Activated naive CD4-positive, alpha-beta T cell treated with anti-CD3 and anti-CD28 coated beads for 36 hours (primary cell): ENCODE measurements at regions not wholly inside any gene's neighbourhood (a gene's known extent, or its start where the extent isn't known, plus 50 kb on each side); places are given as distances from the start of the nearest gene placed in this dataset.

Experiments used
- CTCF ChIA-PET: fragments of 350-600 bp; sonication (Branson Sonifier 250); formaldehyde crosslinking; loops from one replicate; lab custom pipeline; 2021; ENCODE audit warnings: antibody characterized with exemption; lab: Charles Lee
- DNase-seq: peaks from one replicate; pipeline ENCODE4 v3.0.0-alpha.2; 2020
- H3K27ac Mint-ChIP-seq: one replicate; pipeline ENCODE4 v1.8.0; 2021; ENCODE audit warnings: mild to moderate bottlenecking, mixed read lengths
- H3K27me3 Mint-ChIP-seq: one replicate; pipeline ENCODE4 v1.8.0; 2021; ENCODE audit warnings: low read depth, mixed read lengths
- H3K36me3 Mint-ChIP-seq: one replicate; pipeline ENCODE4 v1.8.0; 2021; ENCODE audit warnings: low read depth, mixed read lengths
- H3K4me1 Mint-ChIP-seq: one replicate; pipeline ENCODE4 v1.8.0; 2021; ENCODE audit warnings: low read depth, mixed read lengths
- H3K4me3 Mint-ChIP-seq: one replicate; pipeline ENCODE4 v1.8.0; 2021; ENCODE audit warnings: mild to moderate bottlenecking, moderate library complexity, mixed read lengths
- H3K9me3 Mint-ChIP-seq: one replicate; pipeline ENCODE4 v1.8.0; 2021; ENCODE audit warnings: mixed read lengths
- intact Hi-C: fragments of 100-400 bp; cut with micrococcal nuclease; formaldehyde crosslinking; loops from one replicate; pipeline ENCODE4 v1.15.1; 2023

DNA sequence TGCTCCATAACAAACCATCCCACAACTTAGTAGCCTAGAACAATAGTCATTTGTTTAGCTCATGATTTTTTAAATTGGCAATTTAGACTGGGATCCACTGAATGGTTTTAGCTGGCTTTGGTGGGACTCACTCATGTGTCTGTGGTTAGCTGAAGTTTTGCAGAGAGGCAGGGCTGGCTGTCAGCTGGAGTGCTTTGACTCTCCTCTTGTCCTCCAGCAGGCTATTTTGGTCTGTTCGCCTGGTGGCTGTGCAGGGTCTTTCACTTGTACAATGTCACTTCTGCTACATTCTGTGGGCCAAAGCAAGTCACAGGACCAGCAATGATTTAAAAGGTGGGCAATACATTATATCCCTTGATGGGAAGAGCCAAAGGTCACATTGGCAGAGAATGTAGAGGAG is 1146.5 kb downstream of the ROBO2 start:
- DNase-seq: no peak
- H3K36me3 Mint-ChIP-seq: no peaks in the 10 kb centered on the region
- no peaks in the 10 kb centered on the region for H3K4me1 Mint-ChIP-seq
- peaks cover 10% of the 10 kb centered on the region for H3K9me3 Mint-ChIP-seq
- H3K4me3 Mint-ChIP-seq: no peak overlapping the region
- intact Hi-C loops: no loop called here
- CTCF ChIA-PET: no interaction called here
- no peaks in the 10 kb centered on the region for H3K27me3 Mint-ChIP-seq
- no peak overlapping the region for H3K27ac Mint-ChIP-seq

DNA sequence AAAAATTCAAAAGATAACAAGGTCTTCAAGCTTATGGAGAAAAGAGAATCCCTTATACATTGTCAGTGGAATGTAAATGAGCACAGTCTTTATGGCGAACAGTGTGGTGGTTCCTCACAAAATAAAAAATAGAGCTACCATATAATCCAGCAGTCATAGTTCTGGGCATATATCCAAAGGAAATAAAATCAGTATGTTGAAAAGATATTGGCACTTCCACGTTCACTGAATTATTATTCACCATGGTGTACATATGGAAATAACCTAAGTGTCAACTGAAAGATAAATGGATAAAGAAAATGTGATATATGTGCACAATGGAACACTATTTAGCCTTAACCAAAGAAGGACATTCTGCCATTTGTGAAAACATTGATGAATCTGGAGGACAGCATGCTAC is 1161.2 kb downstream of the ROBO2 start:
- Mint-ChIP-seq H3K4me1 (no peaks in the 10 kb centered on the region), H3K27ac (no peak overlapping the region), H3K4me3 (no peak overlapping the region), H3K9me3 (peaks cover 2% of the 10 kb centered on the region), H3K36me3 (no peaks in the 10 kb centered on the region), H3K27me3 (no peaks in the 10 kb centered on the region)
- no peak for DNase-seq
- CTCF ChIA-PET: no interaction called here
- intact Hi-C loops: no loop called here

DNA sequence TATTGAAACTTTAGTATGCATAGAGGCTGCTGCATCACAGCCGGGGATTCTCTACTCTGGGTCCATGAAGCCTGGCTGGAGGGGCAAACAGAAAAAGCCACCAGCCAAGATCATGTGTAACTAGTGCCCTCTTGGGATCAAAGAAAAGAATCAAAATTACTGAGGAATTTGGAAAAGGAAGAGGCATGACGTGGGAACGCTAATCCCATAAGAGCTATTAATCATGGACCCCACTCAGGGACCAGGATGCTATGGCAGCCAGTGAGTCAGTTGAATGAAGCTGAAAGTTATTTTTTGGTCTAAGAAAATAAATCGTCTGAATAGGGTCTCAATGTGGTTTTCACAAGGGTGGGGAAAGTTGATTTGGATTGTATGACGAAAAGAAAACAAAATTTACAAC is 1165.1 kb downstream of the ROBO2 start:
- Mint-ChIP-seq H3K27ac (no peak overlapping the region), H3K36me3 (no peaks in the 10 kb centered on the region), H3K27me3 (no peaks in the 10 kb centered on the region), H3K4me1 (no peaks in the 10 kb centered on the region), H3K4me3 (no peak overlapping the region), H3K9me3 (peaks cover 6% of the 10 kb centered on the region)
- intact Hi-C loops: no loop called here
- DNase-seq: no peak
- CTCF ChIA-PET: no interaction called here

DNA sequence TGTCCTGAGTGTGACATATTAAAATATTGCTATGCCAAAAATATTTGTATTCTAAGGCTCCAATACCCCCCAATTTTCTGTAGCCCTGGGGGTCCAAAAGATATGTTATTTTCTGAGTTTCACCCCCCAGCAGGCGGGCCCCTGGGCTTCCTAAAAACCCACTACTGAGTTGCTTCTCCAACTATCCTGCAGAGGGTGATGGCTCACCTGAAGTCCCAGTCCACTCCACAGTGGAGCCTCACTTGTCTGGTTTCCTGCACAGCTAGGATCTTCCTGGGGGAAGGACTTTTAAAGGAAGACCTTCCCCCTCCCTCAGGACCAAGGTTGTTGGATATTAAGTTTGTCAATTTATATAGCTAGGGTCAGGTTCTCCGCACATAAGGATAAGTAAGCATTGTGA is 1181.4 kb downstream of the ROBO2 start:
- CTCF ChIA-PET: no interaction called here
- Mint-ChIP-seq H3K4me1 (no peaks in the 10 kb centered on the region), H3K9me3 (peaks cover 16% of the 10 kb centered on the region), H3K4me3 (no peak overlapping the region), H3K27ac (no peak overlapping the region), H3K36me3 (no peaks in the 10 kb centered on the region), H3K27me3 (no peaks in the 10 kb centered on the region)
- DNase-seq: no peak
- intact Hi-C loops: no loop called here

DNA sequence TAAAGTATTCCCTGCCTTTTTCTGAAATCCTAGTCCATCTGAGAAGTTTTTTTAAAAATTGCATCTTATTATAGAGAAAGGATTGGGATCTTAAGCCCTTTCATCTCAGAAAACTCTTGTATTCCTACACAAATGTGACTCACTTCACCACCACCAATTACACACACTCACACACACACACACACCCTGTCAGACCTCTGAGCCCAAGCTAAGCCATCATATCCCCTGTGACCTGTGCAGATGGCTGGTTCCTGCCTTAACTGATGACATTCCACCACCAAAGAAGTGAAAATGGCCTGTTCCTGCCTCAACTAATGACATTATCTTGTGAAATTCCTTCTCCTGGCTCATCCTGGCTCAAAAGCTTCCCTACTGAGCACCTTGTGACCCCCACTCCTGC is 1181.9 kb downstream of the ROBO2 start:
- H3K27me3 Mint-ChIP-seq: no peaks in the 10 kb centered on the region
- intact Hi-C loops: no loop called here
- H3K4me3 Mint-ChIP-seq: no peak overlapping the region
- peaks cover 16% of the 10 kb centered on the region for H3K9me3 Mint-ChIP-seq
- H3K36me3 Mint-ChIP-seq: no peaks in the 10 kb centered on the region
- H3K27ac Mint-ChIP-seq: no peak overlapping the region
- DNase-seq: no peak
- no peaks in the 10 kb centered on the region for H3K4me1 Mint-ChIP-seq
- CTCF ChIA-PET: no interaction called here

DNA sequence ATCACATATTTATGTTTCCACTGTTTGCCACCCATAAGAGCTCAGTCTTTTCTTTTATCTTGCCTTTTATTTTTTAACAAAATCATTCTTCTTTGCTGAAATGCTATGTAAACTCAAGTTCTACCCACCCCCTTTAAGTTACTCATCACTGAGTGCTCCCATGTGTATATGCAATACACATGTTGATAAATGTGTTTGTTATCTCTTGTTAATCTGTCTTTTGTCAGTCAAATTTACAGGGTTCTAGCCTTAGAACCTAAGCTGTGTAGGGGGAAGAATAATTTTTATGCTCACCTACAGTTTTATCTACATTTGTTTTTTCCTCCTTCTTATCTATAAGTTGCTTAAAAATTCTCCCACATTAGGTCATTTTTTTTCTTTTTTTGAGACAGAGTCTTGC is 1195.9 kb downstream of the ROBO2 start:
- CTCF ChIA-PET: no interaction called here
- intact Hi-C loops: no loop called here
- DNase-seq: no peak
- H3K27ac Mint-ChIP-seq: no peak overlapping the region
- H3K27me3 Mint-ChIP-seq: no peaks in the 10 kb centered on the region
- peaks cover 19% of the 10 kb centered on the region for H3K9me3 Mint-ChIP-seq
- H3K4me1 Mint-ChIP-seq: no peaks in the 10 kb centered on the region
- H3K36me3 Mint-ChIP-seq: no peaks in the 10 kb centered on the region
- no peak overlapping the region for H3K4me3 Mint-ChIP-seq

DNA sequence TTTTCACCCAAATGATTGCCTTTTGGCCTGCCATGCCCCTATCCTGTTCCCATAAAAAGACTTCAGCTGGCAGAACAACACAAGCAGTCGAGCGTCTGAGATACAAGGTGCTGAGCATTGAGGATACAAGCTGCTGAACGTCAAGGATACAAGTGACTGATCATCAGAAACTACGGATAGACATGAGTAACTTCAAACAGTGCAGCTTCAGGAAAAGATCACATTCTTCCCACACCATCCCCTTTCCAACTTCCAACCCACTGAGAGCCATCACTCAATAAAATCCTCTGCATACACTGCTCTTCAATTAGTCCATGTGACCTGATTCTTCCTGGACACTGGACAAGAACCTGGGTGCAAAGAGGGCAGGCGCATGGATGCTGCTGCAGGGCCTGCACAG is 1198.9 kb downstream of the ROBO2 start:
- no peak for DNase-seq
- Mint-ChIP-seq H3K36me3 (no peaks in the 10 kb centered on the region), H3K27ac (no peak overlapping the region), H3K27me3 (no peaks in the 10 kb centered on the region), H3K4me1 (no peaks in the 10 kb centered on the region), H3K9me3 (peaks cover 17% of the 10 kb centered on the region), H3K4me3 (no peak overlapping the region)
- CTCF ChIA-PET: no interaction called here
- intact Hi-C loops: no loop called here

DNA sequence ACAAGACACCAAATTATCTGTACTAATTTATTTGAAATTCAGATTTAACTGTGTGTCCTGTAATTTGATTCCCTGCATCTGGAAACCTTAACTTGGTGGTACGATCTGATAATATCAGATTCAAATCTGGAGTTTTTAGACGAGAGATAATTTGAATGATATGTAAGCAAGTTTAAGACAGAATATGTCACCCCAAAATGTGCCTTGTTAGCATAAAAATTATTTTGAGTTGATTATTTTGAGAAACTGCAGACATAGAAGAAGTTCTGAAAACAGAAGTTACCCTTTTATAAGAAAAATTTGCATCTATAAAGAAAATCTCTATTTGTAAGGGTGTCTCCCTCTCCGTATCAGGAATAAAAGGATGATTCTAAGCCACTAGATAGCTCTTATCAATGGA is 1202.8 kb downstream of the ROBO2 start:
- no peaks in the 10 kb centered on the region for H3K36me3 Mint-ChIP-seq
- intact Hi-C loops: no loop called here
- DNase-seq: no peak
- H3K4me3 Mint-ChIP-seq: no peak overlapping the region
- no peaks in the 10 kb centered on the region for H3K27me3 Mint-ChIP-seq
- H3K27ac Mint-ChIP-seq: no peak overlapping the region
- no peaks in the 10 kb centered on the region for H3K4me1 Mint-ChIP-seq
- CTCF ChIA-PET: no interaction called here
- H3K9me3 Mint-ChIP-seq: peaks cover 17% of the 10 kb centered on the region

DNA sequence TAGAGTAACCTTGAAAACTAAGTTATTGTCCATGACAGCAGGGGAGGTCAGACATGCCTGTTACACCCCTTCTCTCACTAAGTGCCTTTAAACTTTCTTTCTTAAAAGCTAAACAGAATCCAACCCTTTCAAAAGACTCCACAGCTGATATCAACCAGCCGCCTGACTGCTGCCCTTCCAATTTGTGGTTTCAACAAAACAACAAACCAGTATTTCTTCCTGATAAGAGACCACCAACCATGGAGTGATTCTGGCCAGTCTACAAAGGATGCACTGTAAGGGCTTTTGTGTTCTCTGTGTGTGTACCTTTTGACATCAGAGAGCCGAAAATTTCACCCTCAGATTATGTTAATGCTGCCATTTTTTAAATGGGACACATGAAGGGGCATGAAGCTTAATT is 1204.2 kb downstream of the ROBO2 start:
- Mint-ChIP-seq H3K9me3 (peaks cover 13% of the 10 kb centered on the region), H3K4me3 (no peak overlapping the region), H3K36me3 (no peaks in the 10 kb centered on the region), H3K4me1 (no peaks in the 10 kb centered on the region), H3K27ac (no peak overlapping the region), H3K27me3 (no peaks in the 10 kb centered on the region)
- intact Hi-C loops: no loop called here
- CTCF ChIA-PET: no interaction called here
- DNase-seq: no peak

DNA sequence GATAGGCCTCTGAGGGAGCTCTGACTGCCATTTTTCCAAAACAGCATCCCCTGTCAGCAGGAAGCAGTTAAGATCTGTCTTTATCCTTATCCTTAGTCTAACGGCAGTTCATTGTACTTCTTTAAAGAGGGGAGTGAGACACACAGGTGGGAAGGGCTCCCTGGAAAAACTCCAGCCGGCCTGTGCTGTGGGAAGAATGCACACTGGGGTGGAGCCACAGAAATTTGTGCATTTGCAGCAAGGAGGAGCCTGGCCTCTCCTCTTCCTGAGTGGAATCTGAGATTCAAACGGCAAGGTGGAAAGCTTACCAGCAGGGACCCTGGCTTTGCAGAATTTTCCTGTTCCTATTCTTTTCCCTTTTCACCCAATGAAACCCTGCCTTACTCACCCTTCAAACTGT is 1209.4 kb downstream of the ROBO2 start:
- no peaks in the 10 kb centered on the region for H3K4me1 Mint-ChIP-seq
- peaks cover 3% of the 10 kb centered on the region for H3K9me3 Mint-ChIP-seq
- intact Hi-C loops: no loop called here
- CTCF ChIA-PET: no interaction called here
- H3K4me3 Mint-ChIP-seq: no peak overlapping the region
- no peak for DNase-seq
- H3K36me3 Mint-ChIP-seq: no peaks in the 10 kb centered on the region
- no peaks in the 10 kb centered on the region for H3K27me3 Mint-ChIP-seq
- no peak overlapping the region for H3K27ac Mint-ChIP-seq

DNA sequence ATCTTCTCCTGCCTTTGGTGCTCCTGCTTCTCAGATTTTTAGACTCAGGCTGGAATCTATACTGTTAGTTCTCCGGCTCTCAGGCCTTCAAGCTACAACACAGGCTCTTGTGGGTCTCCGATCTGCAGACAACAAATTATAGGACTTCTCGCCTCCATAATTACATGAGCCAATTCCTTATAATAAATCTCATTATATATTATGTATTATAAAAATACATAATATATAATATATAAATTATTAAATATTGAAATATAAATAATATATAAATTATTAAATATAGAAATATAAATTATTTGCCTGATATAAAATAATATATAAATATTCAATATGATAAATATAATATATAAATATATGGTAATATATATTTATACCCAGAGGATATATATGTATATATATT is 1214.0 kb downstream of the ROBO2 start:
- no peak overlapping the region for H3K4me3 Mint-ChIP-seq
- no peaks in the 10 kb centered on the region for H3K36me3 Mint-ChIP-seq
- CTCF ChIA-PET: no interaction called here
- no peaks in the 10 kb centered on the region for H3K4me1 Mint-ChIP-seq
- intact Hi-C loops: no loop called here
- no peak overlapping the region for H3K27ac Mint-ChIP-seq
- H3K27me3 Mint-ChIP-seq: no peaks in the 10 kb centered on the region
- H3K9me3 Mint-ChIP-seq: peaks cover 5% of the 10 kb centered on the region
- no peak for DNase-seq

DNA sequence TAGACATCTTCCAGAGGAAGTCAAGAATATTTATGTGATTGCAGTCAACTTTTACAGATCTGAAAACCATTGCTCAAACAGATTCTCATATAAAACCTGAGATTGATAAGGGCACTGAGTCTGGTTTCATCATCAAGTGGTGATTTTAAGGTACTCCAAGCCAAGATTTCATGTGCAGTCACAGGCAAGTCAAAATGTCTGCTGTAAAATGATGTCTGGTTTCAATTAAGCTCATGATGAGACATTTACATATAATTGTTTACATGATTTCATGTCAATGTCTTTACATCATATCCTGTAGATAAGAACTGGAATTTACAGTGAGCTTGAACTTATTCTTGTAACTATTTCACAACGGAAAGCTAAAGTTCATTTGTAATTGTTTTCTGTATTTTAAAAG is 1215.5 kb downstream of the ROBO2 start:
- peaks cover 9% of the 10 kb centered on the region for H3K9me3 Mint-ChIP-seq
- CTCF ChIA-PET: no interaction called here

DNA sequence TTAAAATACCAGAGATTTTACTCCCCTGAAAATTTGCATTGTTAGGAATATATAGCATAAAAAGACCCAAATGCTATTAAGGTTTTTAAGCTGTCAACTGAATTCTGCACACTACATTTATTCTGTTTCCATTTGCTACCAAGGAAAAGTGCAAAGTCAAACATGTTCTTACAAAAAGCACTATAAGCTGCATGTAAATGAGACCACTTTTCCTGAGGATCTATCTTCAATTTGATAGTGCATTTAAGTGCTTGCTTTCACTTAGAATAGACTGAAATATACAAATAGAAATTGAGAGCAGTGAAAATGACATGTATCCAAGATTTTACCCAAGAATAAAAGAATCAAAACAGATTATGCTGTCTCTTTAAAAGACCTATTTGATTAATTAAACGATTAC is 1216.2 kb downstream of the ROBO2 start:
- Mint-ChIP-seq H3K36me3 (peaks cover 1% of the 10 kb centered on the region), H3K27me3 (no peaks in the 10 kb centered on the region), H3K4me1 (no peaks in the 10 kb centered on the region), H3K4me3 (no peak overlapping the region), H3K9me3 (peaks cover 10% of the 10 kb centered on the region), H3K27ac (no peak overlapping the region)
- no peak for DNase-seq
- CTCF ChIA-PET: no interaction called here
- intact Hi-C loops: no loop called here

More for the DNA sequence above, 1215.5 kb downstream of the ROBO2 start:
- Mint-ChIP-seq H3K36me3 (no peaks in the 10 kb centered on the region), H3K27ac (no peak overlapping the region), H3K4me3 (no peak overlapping the region), H3K4me1 (no peaks in the 10 kb centered on the region), H3K27me3 (no peaks in the 10 kb centered on the region)
- intact Hi-C loops: no loop called here
- no peak for DNase-seq

DNA sequence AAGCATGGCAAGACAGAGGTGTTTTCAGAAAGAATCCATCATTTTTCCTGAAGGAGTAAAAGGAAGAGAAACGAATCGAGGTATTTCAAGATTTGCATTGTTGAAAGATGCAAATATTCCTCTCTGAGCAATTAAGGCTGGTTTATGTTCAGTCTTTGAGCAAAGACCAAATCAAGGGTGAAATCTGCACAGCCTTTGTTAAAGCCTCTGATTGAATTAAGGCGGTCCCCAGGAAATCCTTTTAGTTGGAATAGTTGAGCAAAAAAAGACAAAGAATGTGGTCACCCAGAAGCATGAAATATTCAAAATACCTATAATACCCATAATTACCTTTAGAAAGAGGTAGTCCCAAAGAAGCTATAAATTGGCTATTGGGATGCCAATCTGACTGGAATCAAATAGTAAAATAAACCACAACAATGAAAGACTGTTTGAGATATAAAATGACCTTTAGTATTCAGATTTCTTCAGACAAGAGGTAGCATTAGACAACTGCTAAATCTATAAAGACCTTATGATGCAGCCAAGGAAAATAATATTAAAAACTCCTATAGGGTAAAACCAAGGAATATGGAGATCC is 1218.1 kb downstream of the ROBO2 start:
- Mint-ChIP-seq H3K36me3 (peaks cover 1% of the 10 kb centered on the region), H3K27me3 (no peaks in the 10 kb centered on the region), H3K9me3 (peaks cover 10% of the 10 kb centered on the region), H3K27ac (no peak overlapping the region), H3K4me3 (no peak overlapping the region), H3K4me1 (no peaks in the 10 kb centered on the region)
- intact Hi-C loops: no loop called here
- CTCF ChIA-PET: no interaction called here
- DNase-seq: no peak
